SK-N-SH treated with all-trans-retinoic acid at 6 μM for 48 hours (cell line): ENCODE measurements at regions not wholly inside any gene's neighbourhood (a gene's known extent, or its start where the extent isn't known, plus 50 kb on each side); places are given as distances from the start of the nearest gene placed in this dataset.

ENCODE experiments used
- ATAC-seq: fragments of 200-7000 bp; cut with Tn5 transposase; 3 replicates; pipeline ENCODE4 v1.9.1; 2020; ENCODE audit warnings: mild to moderate bottlenecking, moderate library complexity
- ARNTL ChIP-seq: fragments of 450-650 bp; formaldehyde crosslinking; IDR thresholded peaks from 2 replicates; pipeline ENCODE4 v1.5.0; 2020; ENCODE audit warnings: low read depth, mild to moderate bottlenecking, moderate library complexity, borderline replicate concordance
- BACH2 ChIP-seq: fragments of 250-450 bp; sonication (Bioruptor Pico); IDR thresholded peaks from 2 replicates; pipeline ENCODE4 v1.9.0; 2021; ENCODE audit warnings: mild to moderate bottlenecking, borderline replicate concordance
- CSDC2 ChIP-seq: fragments of 250-450 bp; sonication (Bioruptor Pico); IDR thresholded peaks from 2 replicates; pipeline ENCODE4 v1.5.0; 2020; ENCODE audit warnings: mild to moderate bottlenecking, moderate library complexity
- ESRRG ChIP-seq: fragments of 250-450 bp; sonication (Bioruptor Pico); IDR thresholded peaks from 2 replicates; pipeline ENCODE4 v1.6.1; 2021; ENCODE audit warnings: mild to moderate bottlenecking
- ISL1 ChIP-seq: fragments of 250-450 bp; sonication (Bioruptor Pico); IDR thresholded peaks from 2 replicates; pipeline ENCODE4 v2.1.2; 2022; ENCODE audit warnings: mild to moderate bottlenecking, moderate library complexity
- OSR1 ChIP-seq: fragments of 250-450 bp; sonication (Bioruptor Pico); IDR thresholded peaks from 2 replicates; pipeline ENCODE4 v1.8.0; 2022; ENCODE audit warnings: moderate library complexity, mild to moderate bottlenecking, inconsistent platforms
- SNAI2 ChIP-seq: fragments of 250-450 bp; sonication (Bioruptor Pico); IDR thresholded peaks from 2 replicates; pipeline ENCODE4 v1.5.0; 2020; ENCODE audit warnings: mild to moderate bottlenecking, moderate library complexity
- TCF4 ChIP-seq: fragments of 250-450 bp; sonication (Bioruptor Pico); IDR thresholded peaks from 2 replicates; pipeline ENCODE4 v1.8.0; 2021; ENCODE audit warnings: mild to moderate bottlenecking, moderate library complexity, borderline replicate concordance
- ZNF565 ChIP-seq: fragments of 450-650 bp; formaldehyde crosslinking; conservative IDR thresholded peaks from 2 replicates; pipeline ENCODE4 v1.5.0; 2020; ENCODE audit warnings: low read depth, mild to moderate bottlenecking, moderate library complexity
- ZNF70 ChIP-seq: fragments of 450-650 bp; formaldehyde crosslinking; IDR thresholded peaks from 2 replicates; pipeline ENCODE4 v1.5.0; 2020; ENCODE audit warnings: mild to moderate bottlenecking, moderate library complexity
- TF ChIP-seq, protein P1 (sequence below): fragments of 250-450 bp; sonication (Bioruptor Pico); IDR thresholded peaks from 2 replicates; pipeline ENCODE4 v1.5.1; 2021; ENCODE audit warnings: mild to moderate bottlenecking, moderate library complexity
- TF ChIP-seq, protein P2 (sequence below): fragments of 250-450 bp; sonication (Bioruptor Pico); IDR thresholded peaks from 2 replicates; pipeline ENCODE4 v1.5.1; 2020; ENCODE audit warnings: low read depth, mild to moderate bottlenecking, moderate library complexity
- TF ChIP-seq, protein P3 (sequence below): fragments of 250-450 bp; sonication (Bioruptor Pico); IDR thresholded peaks from 2 replicates; pipeline ENCODE4 v1.5.0; 2020; ENCODE audit warnings: mild to moderate bottlenecking, moderate library complexity
- TF ChIP-seq, protein P4 (sequence below): fragments of 250-450 bp; sonication (Bioruptor Pico); IDR thresholded peaks from 2 replicates; pipeline ENCODE4 v1.8.0; 2020; ENCODE audit warnings: mild to moderate bottlenecking, moderate library complexity, borderline replicate concordance

DNA sequence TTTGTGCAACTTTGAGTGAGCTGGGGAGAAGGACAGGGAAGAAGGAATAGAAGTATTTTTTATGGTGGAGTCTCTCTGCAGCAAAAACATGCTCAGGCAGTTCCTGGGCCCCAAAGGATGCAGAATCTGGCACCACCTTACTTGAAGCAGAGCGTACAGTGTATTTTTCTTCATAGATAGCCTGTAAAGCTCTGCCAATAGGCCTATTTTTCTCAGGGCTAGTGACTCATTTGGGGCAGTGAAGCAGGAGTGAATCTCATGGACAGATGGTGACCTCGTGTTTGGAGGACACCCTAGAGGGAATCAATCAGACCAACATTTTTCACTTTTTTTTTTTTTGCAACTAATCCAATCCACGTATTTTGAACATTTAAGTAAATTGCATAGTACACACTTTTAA lies 268.1 kb upstream of the CXCR4 start:
- ATAC-seq = no peak
- no peak for TF ChIP-seq TCF4 (CRISPR knock-in tag)
- no peak for TF ChIP-seq BACH2 (CRISPR knock-in tag)
- TF ChIP-seq ZNF70 = no peak
- no peak for TF ChIP-seq ARNTL (CRISPR knock-in tag)
- no peak for TF ChIP-seq CSDC2 (CRISPR knock-in tag)
- TF ChIP-seq, protein P1, sequence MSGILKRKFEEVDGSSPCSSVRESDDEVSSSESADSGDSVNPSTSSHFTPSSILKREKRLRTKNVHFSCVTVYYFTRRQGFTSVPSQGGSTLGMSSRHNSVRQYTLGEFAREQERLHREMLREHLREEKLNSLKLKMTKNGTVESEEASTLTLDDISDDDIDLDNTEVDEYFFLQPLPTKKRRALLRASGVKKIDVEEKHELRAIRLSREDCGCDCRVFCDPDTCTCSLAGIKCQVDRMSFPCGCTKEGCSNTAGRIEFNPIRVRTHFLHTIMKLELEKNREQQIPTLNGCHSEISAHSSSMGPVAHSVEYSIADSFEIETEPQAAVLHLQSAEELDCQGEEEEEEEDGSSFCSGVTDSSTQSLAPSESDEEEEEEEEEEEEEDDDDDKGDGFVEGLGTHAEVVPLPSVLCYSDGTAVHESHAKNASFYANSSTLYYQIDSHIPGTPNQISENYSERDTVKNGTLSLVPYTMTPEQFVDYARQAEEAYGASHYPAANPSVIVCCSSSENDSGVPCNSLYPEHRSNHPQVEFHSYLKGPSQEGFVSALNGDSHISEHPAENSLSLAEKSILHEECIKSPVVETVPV (CRISPR knock-in tag) = no peak
- TF ChIP-seq ESRRG (CRISPR knock-in tag) = no peak
- TF ChIP-seq, all 23 proteins: peak for 0

DNA sequence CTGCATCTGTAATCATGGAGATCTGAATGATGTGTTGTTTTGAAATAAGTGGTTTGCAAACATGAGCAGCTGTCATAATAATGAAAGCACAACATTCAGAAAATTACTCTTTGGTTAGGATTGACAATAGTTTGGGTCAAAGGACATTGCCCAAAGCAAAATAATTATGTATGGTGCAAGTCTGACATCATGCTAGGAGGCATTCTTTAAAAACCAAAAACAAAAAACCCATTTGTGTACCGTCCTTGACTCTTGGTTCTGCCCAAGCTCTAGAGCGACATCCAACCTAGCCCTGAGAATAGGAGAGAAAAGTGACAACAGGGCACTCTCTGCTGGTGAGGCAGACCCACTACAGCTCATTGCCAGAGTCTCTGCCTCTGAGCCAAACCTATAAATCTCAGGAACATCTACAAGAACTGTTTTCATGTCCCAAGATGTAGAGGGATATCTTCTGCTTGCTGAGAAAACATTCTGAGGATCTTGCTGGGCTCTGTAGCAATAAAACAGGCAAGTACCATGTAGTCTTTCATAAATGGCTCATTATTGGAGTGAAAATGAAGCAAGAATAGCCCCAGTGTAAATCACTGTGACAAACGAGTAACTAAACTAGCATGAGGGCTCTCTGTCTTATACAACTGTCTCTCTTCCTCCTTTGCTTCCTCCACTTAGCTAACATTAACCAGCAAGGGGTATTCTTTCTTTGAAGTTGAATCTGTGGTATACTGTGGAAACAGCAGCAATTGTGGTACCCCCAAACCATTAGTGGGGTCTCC lies 266.8 kb upstream of the CXCR4 start:
- peak; percentile 62 for ATAC-seq
- TF ChIP-seq, protein P2, sequence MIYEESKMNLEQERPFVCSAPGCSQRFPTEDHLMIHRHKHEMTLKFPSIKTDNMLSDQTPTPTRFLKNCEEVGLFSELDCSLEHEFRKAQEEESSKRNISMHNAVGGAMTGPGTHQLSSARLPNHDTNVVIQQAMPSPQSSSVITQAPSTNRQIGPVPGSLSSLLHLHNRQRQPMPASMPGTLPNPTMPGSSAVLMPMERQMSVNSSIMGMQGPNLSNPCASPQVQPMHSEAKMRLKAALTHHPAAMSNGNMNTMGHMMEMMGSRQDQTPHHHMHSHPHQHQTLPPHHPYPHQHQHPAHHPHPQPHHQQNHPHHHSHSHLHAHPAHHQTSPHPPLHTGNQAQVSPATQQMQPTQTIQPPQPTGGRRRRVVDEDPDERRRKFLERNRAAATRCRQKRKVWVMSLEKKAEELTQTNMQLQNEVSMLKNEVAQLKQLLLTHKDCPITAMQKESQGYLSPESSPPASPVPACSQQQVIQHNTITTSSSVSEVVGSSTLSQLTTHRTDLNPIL (CRISPR knock-in tag) = no peak
- TF ChIP-seq OSR1 (CRISPR knock-in tag) = no peak
- TF ChIP-seq, protein P1 (CRISPR knock-in tag) = no peak
- TF ChIP-seq, protein P3, sequence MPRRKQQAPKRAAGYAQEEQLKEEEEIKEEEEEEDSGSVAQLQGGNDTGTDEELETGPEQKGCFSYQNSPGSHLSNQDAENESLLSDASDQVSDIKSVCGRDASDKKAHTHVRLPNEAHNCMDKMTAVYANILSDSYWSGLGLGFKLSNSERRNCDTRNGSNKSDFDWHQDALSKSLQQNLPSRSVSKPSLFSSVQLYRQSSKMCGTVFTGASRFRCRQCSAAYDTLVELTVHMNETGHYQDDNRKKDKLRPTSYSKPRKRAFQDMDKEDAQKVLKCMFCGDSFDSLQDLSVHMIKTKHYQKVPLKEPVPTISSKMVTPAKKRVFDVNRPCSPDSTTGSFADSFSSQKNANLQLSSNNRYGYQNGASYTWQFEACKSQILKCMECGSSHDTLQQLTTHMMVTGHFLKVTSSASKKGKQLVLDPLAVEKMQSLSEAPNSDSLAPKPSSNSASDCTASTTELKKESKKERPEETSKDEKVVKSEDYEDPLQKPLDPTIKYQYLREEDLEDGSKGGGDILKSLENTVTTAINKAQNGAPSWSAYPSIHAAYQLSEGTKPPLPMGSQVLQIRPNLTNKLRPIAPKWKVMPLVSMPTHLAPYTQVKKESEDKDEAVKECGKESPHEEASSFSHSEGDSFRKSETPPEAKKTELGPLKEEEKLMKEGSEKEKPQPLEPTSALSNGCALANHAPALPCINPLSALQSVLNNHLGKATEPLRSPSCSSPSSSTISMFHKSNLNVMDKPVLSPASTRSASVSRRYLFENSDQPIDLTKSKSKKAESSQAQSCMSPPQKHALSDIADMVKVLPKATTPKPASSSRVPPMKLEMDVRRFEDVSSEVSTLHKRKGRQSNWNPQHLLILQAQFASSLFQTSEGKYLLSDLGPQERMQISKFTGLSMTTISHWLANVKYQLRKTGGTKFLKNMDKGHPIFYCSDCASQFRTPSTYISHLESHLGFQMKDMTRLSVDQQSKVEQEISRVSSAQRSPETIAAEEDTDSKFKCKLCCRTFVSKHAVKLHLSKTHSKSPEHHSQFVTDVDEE = no peak
- no peak for TF ChIP-seq ZNF565 (CRISPR knock-in tag)
- TF ChIP-seq, all 23 proteins: peak for 0

DNA sequence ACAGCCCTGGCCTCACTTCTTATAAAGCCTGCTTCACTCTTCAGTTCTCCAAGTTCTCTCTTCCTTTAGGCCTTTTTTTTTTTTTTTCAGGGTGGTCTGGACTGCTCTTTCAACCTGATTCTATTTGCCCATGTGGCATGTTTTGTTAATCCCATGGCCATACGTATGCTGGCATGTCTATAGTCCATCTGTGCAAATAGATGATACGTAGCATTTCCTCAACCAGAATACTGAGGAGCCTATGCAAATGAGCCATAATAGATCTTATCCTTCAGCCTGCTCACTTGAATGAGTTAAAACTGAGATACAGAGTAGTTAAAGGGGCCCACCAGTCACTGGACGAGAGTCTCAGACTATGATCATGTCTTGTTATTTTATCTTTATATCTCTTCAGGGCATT lies 265.2 kb upstream of the CXCR4 start:
- no peak for ATAC-seq
- no peak for TF ChIP-seq ISL1
- TF ChIP-seq SNAI2 (CRISPR knock-in tag) = no peak
- TF ChIP-seq, protein P4, sequence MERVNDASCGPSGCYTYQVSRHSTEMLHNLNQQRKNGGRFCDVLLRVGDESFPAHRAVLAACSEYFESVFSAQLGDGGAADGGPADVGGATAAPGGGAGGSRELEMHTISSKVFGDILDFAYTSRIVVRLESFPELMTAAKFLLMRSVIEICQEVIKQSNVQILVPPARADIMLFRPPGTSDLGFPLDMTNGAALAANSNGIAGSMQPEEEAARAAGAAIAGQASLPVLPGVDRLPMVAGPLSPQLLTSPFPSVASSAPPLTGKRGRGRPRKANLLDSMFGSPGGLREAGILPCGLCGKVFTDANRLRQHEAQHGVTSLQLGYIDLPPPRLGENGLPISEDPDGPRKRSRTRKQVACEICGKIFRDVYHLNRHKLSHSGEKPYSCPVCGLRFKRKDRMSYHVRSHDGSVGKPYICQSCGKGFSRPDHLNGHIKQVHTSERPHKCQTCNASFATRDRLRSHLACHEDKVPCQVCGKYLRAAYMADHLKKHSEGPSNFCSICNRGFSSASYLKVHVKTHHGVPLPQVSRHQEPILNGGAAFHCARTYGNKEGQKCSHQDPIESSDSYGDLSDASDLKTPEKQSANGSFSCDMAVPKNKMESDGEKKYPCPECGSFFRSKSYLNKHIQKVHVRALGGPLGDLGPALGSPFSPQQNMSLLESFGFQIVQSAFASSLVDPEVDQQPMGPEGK = no peak
- TF ChIP-seq, protein P1 (CRISPR knock-in tag) = no peak
- no peak for TF ChIP-seq ARNTL (CRISPR knock-in tag)
